Nephron (organoid): ENCODE measurements at regions not wholly inside any gene's neighbourhood (a gene's known extent, or its start where the extent isn't known, plus 50 kb on each side); places are given as distances from the start of the nearest gene placed in this dataset.
"Not testable (repeated sequence)": the region's sequence is repeated elsewhere in the genome, so short reads cannot be mapped to it uniquely, and the experiment has no call there.

Experiments
- H3K27ac Mint-ChIP-seq, 3 experiments: 2 replicates each; pipeline ENCODE4 v1.8.0; 2020; ENCODE audit warnings: mixed read lengths in 3 of 3, mild to moderate bottlenecking in 2 of 3, moderate library complexity in 1 of 3
- H3K27me3 Mint-ChIP-seq: 2 replicates; pipeline ENCODE4 v1.8.0; 2021; ENCODE audit warnings: low read depth, mild to moderate bottlenecking, moderate library complexity, mixed read lengths
- H3K36me3 Mint-ChIP-seq: 2 replicates; pipeline ENCODE4 v1.8.0; 2020; ENCODE audit warnings: low read depth, mixed read lengths
- H3K4me1 Mint-ChIP-seq: 2 replicates; pipeline ENCODE4 v1.8.0; 2020; ENCODE audit warnings: mixed read lengths
- H3K4me3 Mint-ChIP-seq, 3 experiments: 2 replicates each; pipeline ENCODE4 v1.8.0; 2020; ENCODE audit warnings: mild to moderate bottlenecking in 3 of 3, mixed read lengths in 3 of 3, moderate library complexity in 2 of 3
- H3K9me3 Mint-ChIP-seq: 2 replicates; pipeline ENCODE4 v1.8.0; 2020; ENCODE audit warnings: mixed read lengths
- TF ChIP-seq, protein P1 (sequence below), 3 experiments: fragments of 200-600 bp; sonication (generic); IDR thresholded peaks; one replicate each; pipeline ENCODE4 v1.5.0; 2021; ENCODE audit warnings: antibody characterized with exemption in 3 of 3; ENCODE audit not compliant: unreplicated experiment in 3 of 3

GRCh38 chr6:76867182-76867581 lies 596.1 kb downstream of the HTR1B start:
- Mint-ChIP-seq H3K36me3 (no peaks in the 10 kb centered on the region), H3K4me3 (no peak overlapping the region), H3K4me1 (peaks cover 20% of the 10 kb centered on the region), H3K27ac (no peak overlapping the region), H3K27me3 (no peaks in the 10 kb centered on the region), H3K9me3 (peaks cover 7% of the 10 kb centered on the region)
- TF ChIP-seq, protein P1, sequence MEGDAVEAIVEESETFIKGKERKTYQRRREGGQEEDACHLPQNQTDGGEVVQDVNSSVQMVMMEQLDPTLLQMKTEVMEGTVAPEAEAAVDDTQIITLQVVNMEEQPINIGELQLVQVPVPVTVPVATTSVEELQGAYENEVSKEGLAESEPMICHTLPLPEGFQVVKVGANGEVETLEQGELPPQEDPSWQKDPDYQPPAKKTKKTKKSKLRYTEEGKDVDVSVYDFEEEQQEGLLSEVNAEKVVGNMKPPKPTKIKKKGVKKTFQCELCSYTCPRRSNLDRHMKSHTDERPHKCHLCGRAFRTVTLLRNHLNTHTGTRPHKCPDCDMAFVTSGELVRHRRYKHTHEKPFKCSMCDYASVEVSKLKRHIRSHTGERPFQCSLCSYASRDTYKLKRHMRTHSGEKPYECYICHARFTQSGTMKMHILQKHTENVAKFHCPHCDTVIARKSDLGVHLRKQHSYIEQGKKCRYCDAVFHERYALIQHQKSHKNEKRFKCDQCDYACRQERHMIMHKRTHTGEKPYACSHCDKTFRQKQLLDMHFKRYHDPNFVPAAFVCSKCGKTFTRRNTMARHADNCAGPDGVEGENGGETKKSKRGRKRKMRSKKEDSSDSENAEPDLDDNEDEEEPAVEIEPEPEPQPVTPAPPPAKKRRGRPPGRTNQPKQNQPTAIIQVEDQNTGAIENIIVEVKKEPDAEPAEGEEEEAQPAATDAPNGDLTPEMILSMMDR (IDR thresholded peaks at IDR 0.05; ENCODE audit: unreplicated experiment in 3 of 3) = no peak

- TF ChIP-seq, protein P1 (IDR thresholded peaks at IDR 0.05; ENCODE audit: unreplicated experiment in 3 of 3) = no peak
- Mint-ChIP-seq H3K4me3 (no peak overlapping the region), H3K27me3 (no peaks in the 10 kb centered on the region), H3K4me1 (peaks cover 21% of the 10 kb centered on the region), H3K36me3 (no peaks in the 10 kb centered on the region), H3K9me3 (peaks cover 6% of the 10 kb centered on the region), H3K27ac (no peak overlapping the region)
Observed at GRCh38 chr6:76866091-76866915, 597.0 kb downstream of the HTR1B start.

DNA sequence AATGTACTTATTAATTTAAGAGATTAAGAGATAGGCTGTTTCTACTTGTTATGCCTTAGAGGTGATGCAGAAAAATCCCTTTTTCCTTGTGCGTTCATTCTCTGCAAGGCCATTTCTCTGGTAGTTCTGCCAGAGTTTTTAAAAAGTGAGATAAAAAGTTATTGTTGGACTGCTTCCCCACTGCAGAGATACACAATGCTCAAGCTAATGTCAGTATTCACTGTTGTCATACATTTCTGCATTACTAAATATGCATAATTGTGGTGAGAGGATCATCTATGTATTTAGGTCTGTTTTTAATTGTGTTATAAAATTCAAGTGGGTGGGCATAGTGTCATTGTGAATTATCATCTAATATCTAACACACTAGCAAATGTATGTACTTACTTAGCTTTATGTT lies 600.4 kb downstream of the HTR1B start:
- TF ChIP-seq, protein P1 (IDR thresholded peaks at IDR 0.05; ENCODE audit: unreplicated experiment in 3 of 3) = no peak
- Mint-ChIP-seq H3K27me3 (no peaks in the 10 kb centered on the region), H3K4me3 (no peak overlapping the region), H3K27ac (peak overlapping the region in 2 of 3 experiments; percentile 45 to 73), H3K36me3 (no peaks in the 10 kb centered on the region), H3K9me3 (peaks cover 6% of the 10 kb centered on the region), H3K4me1 (peaks cover 21% of the 10 kb centered on the region)

GRCh38 chr6:76861403-76861802 lies 601.9 kb downstream of the HTR1B start:
- Mint-ChIP-seq H3K36me3 (no peaks in the 10 kb centered on the region), H3K4me1 (peaks cover 21% of the 10 kb centered on the region), H3K27me3 (no peaks in the 10 kb centered on the region), H3K9me3 (no peaks in the 10 kb centered on the region), H3K27ac (peak overlapping the region in 1 of 3 experiments; percentile 73), H3K4me3 (no peak overlapping the region)
- TF ChIP-seq, protein P1 (IDR thresholded peaks at IDR 0.05; ENCODE audit: unreplicated experiment in 3 of 3) = peak in 2 of 3 experiments; percentile 18 to 26

- Mint-ChIP-seq H3K36me3 (no peaks in the 10 kb centered on the region), H3K27ac (no peak overlapping the region), H3K4me1 (peaks cover 13% of the 10 kb centered on the region), H3K4me3 (no peak overlapping the region), H3K9me3 (no peaks in the 10 kb centered on the region), H3K27me3 (no peaks in the 10 kb centered on the region)
- TF ChIP-seq, protein P1 (IDR thresholded peaks at IDR 0.05; ENCODE audit: unreplicated experiment in 3 of 3) = no peak
Observed at GRCh38 chr6:76856065-76856464, 607.2 kb downstream of the HTR1B start.

DNA sequence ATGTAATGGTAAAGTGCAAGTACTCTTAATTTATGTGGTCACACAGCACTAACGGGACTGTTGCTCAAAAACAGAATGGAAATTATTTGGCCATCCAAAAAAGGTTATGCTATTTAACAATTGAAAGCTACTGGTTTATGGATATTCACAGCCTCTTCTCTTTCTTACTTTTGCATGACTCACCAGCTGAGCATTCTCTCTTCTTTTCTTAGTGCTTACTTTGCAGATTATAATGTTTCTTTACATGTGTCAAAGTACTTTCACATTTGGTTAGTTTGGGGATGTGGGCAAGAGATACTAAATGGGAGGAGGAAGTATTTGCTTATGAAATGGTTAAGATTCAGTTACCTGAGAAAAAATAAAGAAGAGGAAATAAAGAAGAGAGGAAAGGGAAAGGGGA lies 610.5 kb downstream of the HTR1B start:
- Mint-ChIP-seq H3K4me3 (no peak overlapping the region), H3K36me3 (no peaks in the 10 kb centered on the region), H3K9me3 (peaks cover 6% of the 10 kb centered on the region), H3K27ac (peak overlapping the region in 2 of 3 experiments; percentile 39 to 51), H3K27me3 (no peaks in the 10 kb centered on the region), H3K4me1 (peaks cover 13% of the 10 kb centered on the region)
- TF ChIP-seq, protein P1 (IDR thresholded peaks at IDR 0.05; ENCODE audit: unreplicated experiment in 3 of 3) = no peak

DNA sequence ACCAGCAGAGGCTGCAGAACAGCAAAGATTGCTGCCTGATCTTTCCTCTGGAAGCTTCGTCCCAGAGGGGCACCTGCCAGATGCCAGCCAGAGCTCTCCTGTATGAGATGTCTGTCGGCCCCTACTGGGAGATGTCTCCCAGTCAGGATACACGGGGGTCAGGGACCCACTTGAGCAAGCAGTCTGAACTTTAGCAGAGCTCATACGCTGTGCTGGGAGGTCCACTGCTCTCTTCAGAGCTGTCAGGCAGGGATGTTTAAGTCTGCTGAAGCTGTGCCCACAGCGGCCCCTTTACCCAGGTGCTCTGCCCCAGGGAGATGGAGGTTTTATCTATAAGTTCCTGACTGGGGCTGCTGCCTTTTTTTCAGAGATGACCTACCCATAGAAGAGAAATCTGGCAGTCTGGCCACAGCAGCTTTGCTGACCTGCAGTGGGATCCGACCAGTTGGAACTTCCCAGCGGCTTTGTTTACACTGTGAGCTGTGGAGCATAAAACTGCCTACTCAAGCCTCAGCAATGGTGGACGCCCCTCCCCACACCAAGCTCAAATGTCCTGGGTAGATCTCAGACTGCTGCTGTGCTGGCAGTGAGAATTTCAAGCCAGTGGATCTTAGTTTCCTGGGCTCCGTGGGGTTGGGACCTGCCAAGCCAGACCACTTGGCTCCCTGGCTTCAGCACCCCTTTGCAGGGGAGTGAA lies 613.9 kb downstream of the HTR1B start:
- not testable (repeated sequence) for H3K4me3 Mint-ChIP-seq, H3K27ac Mint-ChIP-seq, H3K27me3 Mint-ChIP-seq, H3K36me3 Mint-ChIP-seq
- peaks cover 11% of the 10 kb centered on the region for H3K4me1 Mint-ChIP-seq
- H3K9me3 Mint-ChIP-seq = peaks cover 26% of the 10 kb centered on the region
